B cell (primary cell): ENCODE measurements at regions not wholly inside any gene's neighbourhood (a gene's known extent, or its start where the extent isn't known, plus 50 kb on each side); places are given as distances from the start of the nearest gene placed in this dataset.

Source experiments
- ATAC-seq: fragments of 200-7000 bp; cut with Tn5 transposase; one replicate; pipeline ENCODE4 v1.10.0; 2021; ENCODE audit warnings: low read depth, mild to moderate bottlenecking, moderate number of reproducible peaks, moderate library complexity
- CTCF ChIA-PET: fragments of 350-600 bp; sonication (Branson Sonifier 250); formaldehyde crosslinking; loops from one replicate; lab custom pipeline; 2021; ENCODE audit warnings: antibody characterized with exemption, inconsistent platforms; lab: Charles Lee
- POLR2A ChIA-PET: fragments of 350-600 bp; sonication (Branson Sonifier 250); formaldehyde crosslinking; loops from one replicate; lab custom pipeline; 2021; ENCODE audit warnings: antibody characterized with exemption; lab: Charles Lee
- DNase-seq: peaks from one replicate; pipeline ENCODE4 v3.0.0; 2013
- H2AFZ ChIP-seq: 2 replicates; pipeline ENCODE4 v1.6.1; 2012; ENCODE audit warnings: mild to moderate bottlenecking, low read depth, low read length; ENCODE audit not compliant: insufficient read depth, poor library complexity, severe bottlenecking
- H3K27ac ChIP-seq, 2 donors: 1 replicate in 1 of 2; 2 replicates in 1 of 2; pipeline ENCODE4 v1.5.1; 2012 to 2013; ENCODE audit warnings: low read length in 2 of 2, mild to moderate bottlenecking in 2 of 2, moderate library complexity in 1 of 2
- H3K27me3 ChIP-seq, 4 experiments: fragments of 200-600 bp in 1 of 4; sonication (generic) in 1 of 4; replicated peaks in 1 of 4; 1 replicate in 2 of 4; 2 replicates in 2 of 4; pipeline versions ENCODE4 v1.6.1 to v1.7.0; 2013 to 2016; ENCODE audit warnings: low read length in 3 of 4, mild to moderate bottlenecking in 2 of 4, mixed read lengths in 1 of 4, moderate library complexity in 1 of 4; ENCODE audit not compliant: insufficient read depth in 4 of 4, control insufficient read depth in 3 of 4; ENCODE audit errors: control extremely low read depth in 1 of 4
- H3K36me3 ChIP-seq, 2 experiments: replicated peaks in 1 of 2; 1 replicate in 1 of 2; 2 replicates in 1 of 2; pipeline versions ENCODE4 v1.6.1 to v1.7.1; 2013; ENCODE audit warnings: low read length in 1 of 2; ENCODE audit not compliant: insufficient read depth in 2 of 2, control insufficient read depth in 1 of 2; ENCODE audit errors: control extremely low read depth in 1 of 2, extremely low read depth in 1 of 2
- H3K4me1 ChIP-seq, 2 donors: fragments of 200-600 bp in 1 of 2; sonication (generic) in 1 of 2; 1 replicate in 1 of 2; 2 replicates in 1 of 2; pipeline versions ENCODE4 v1.5.1 to v1.6.1; 2013 to 2017; ENCODE audit warnings: low read length in 2 of 2; ENCODE audit not compliant: control insufficient read depth in 2 of 2, insufficient read depth in 2 of 2
- H3K4me2 ChIP-seq: replicated peaks from 2 replicates; pipeline ENCODE3; 2012; ENCODE audit warnings: mild to moderate bottlenecking, low read depth, low read length; ENCODE audit not compliant: poor library complexity, severe bottlenecking
- H3K4me3 ChIP-seq, 5 experiments: fragments of 200-600 bp in 1 of 5; sonication (generic) in 1 of 5; 1 replicate in 3 of 5; 2 replicates in 2 of 5; pipeline versions ENCODE4 v1.5.1 to v1.7.0; 2011 to 2016; ENCODE audit warnings: low read length in 4 of 5, mild to moderate bottlenecking in 4 of 5, low read depth in 2 of 5, control low read depth in 1 of 5, moderate library complexity in 1 of 5; ENCODE audit not compliant: insufficient read depth in 1 of 5; ENCODE audit errors: control extremely low read depth in 1 of 5, extremely low read depth in 1 of 5
- H3K79me2 ChIP-seq: fragments of 200-600 bp; sonication (generic); one replicate; pipeline ENCODE4 v1.6.0; 2016; ENCODE audit warnings: low read length; ENCODE audit not compliant: control insufficient read depth, insufficient read depth
- H3K9ac ChIP-seq: fragments of 200-600 bp; sonication (generic); 2 replicates; pipeline ENCODE4 v1.6.1; 2017; ENCODE audit warnings: mild to moderate bottlenecking, low read length, moderate library complexity
- H3K9me3 ChIP-seq, 3 donors: one replicate each; pipeline versions ENCODE4 v1.6.1 to v1.7.1; 2013; ENCODE audit warnings: low read length in 2 of 3; ENCODE audit not compliant: control insufficient read depth in 2 of 3, insufficient read depth in 1 of 3; ENCODE audit errors: control extremely low read depth in 1 of 3
- H4K20me1 ChIP-seq: 2 replicates; pipeline ENCODE4 v1.6.0; 2012; ENCODE audit warnings: mild to moderate bottlenecking, low read length; ENCODE audit not compliant: insufficient read depth, control insufficient read depth, poor library complexity, severe bottlenecking
- H3K27ac Mint-ChIP-seq: one replicate; pipeline ENCODE4 v1.8.0; 2021; ENCODE audit warnings: mixed read lengths
- H3K27me3 Mint-ChIP-seq: one replicate; pipeline ENCODE4 v1.8.0; 2021; ENCODE audit warnings: mixed read lengths
- H3K4me1 Mint-ChIP-seq: one replicate; pipeline ENCODE4 v1.8.0; 2021; ENCODE audit warnings: mixed read lengths
- H3K4me3 Mint-ChIP-seq: one replicate; pipeline ENCODE4 v1.8.0; 2021; ENCODE audit warnings: mixed read lengths
- H3K9me3 Mint-ChIP-seq: one replicate; pipeline ENCODE4 v1.8.0; 2022; ENCODE audit warnings: mixed read lengths; ENCODE audit not compliant: insufficient read depth
- CTCF ChIP-seq: fragments of 200-600 bp; IDR thresholded peaks from one replicate; pipeline ENCODE4 v1.8.0; 2022; ENCODE audit warnings: antibody characterized with exemption, mild to moderate bottlenecking
- EZH2 ChIP-seq: IDR thresholded peaks from 2 replicates; pipeline ENCODE4 v1.6.1; 2012; ENCODE audit warnings: borderline replicate concordance, low read depth, mild to moderate bottlenecking, moderate library complexity, low read length; ENCODE audit not compliant: insufficient read depth, poor library complexity, severe bottlenecking
- WGBS: methylation state at CpG from one replicate; pipeline ENCODE4 v1.1.5; 2013; ENCODE audit warnings: missing lambda C conversion rate; ENCODE audit not compliant: insufficient coverage; 5-methylcytosine and 5-hydroxymethylcytosine counted together
- intact Hi-C: fragments of 100-400 bp; cut with micrococcal nuclease; formaldehyde crosslinking; loops from one replicate; pipeline ENCODE4 v1.10.0; 2022

DNA sequence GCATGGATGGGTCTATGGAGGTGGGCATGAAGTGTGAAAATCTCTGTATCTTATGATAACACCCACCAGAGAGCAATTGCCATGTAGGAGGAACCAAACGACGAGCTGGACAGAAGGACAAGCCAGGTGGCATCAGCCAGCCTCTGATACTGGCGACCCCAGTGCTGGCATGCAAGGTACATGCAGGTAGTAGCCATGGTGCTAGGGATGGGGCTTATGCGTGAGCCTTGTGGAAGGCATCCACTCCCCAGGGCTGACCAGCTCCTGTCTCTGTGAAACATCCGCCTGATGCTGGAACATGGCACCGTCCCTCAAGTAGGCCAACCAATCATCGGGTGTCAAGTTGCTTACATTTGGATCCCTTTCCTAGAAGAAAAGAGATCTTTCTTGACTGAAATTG lies 412.9 kb downstream of the GADD45G start:
- Histone ChIP-seq H3K4me3 (no peak overlapping the region), H3K4me1 (peaks cover 27 to 31% of the 10 kb centered on the region in 2 donors), H3K4me2 (no peak overlapping the region), H3K9me3 (peaks cover 0 to 2% (median 0%) of the 10 kb centered on the region in 3 donors), H3K9ac (no peak overlapping the region), H4K20me1 (no peaks in the 10 kb centered on the region), H3K27ac (no peak overlapping the region), H3K36me3 (no peaks in the 10 kb centered on the region), H2AFZ (no peak overlapping the region), H3K27me3 (no peaks in the 10 kb centered on the region), H3K79me2 (no peaks in the 10 kb centered on the region)
- H3K27ac Mint-ChIP-seq: no peak overlapping the region
- DNase-seq (no peak), ATAC-seq (no peak)
- 98% methylated on average over 7 of the region's 7 CpGs for WGBS
- ChIA-PET CTCF (no interaction called here), POLR2A (no interaction called here)
- no peaks in the 10 kb centered on the region for H3K9me3 Mint-ChIP-seq
- intact Hi-C loops: no loop called here
- peaks cover 37% of the 10 kb centered on the region for H3K4me1 Mint-ChIP-seq
- no peak for TF ChIP-seq CTCF
- no peak for TF ChIP-seq EZH2
- no peaks in the 10 kb centered on the region for H3K27me3 Mint-ChIP-seq
- H3K4me3 Mint-ChIP-seq: no peak overlapping the region

- H3K9me3 Mint-ChIP-seq: no peaks in the 10 kb centered on the region
- H3K4me1 Mint-ChIP-seq: peaks cover 43% of the 10 kb centered on the region
- H3K27ac ChIP-seq: no peak overlapping the region
- H3K27me3 ChIP-seq: no peaks in the 10 kb centered on the region
- no peaks in the 10 kb centered on the region for H3K36me3 ChIP-seq
- ATAC-seq (no peak), DNase-seq (no peak)
- H3K4me2 ChIP-seq: no peak overlapping the region
- no peaks in the 10 kb centered on the region for H4K20me1 ChIP-seq
- intact Hi-C loops: no loop called here
- H3K4me3 Mint-ChIP-seq: no peak overlapping the region
- WGBS: 7% methylated on average over 2 of the region's 2 CpGs
- H3K4me3 ChIP-seq: no peak overlapping the region
- TF ChIP-seq EZH2 (no peak), CTCF (no peak)
- H3K27me3 Mint-ChIP-seq: no peaks in the 10 kb centered on the region
- peak overlapping the region; percentile 39 for H3K27ac Mint-ChIP-seq
- no peak overlapping the region for H3K9ac ChIP-seq
- H3K79me2 ChIP-seq: no peaks in the 10 kb centered on the region
- no peak overlapping the region for H2AFZ ChIP-seq
- POLR2A ChIA-PET: no interaction called here
- CTCF ChIA-PET: interaction anchor here (0.9 kb wide), 1 partner anchor 59 kb away, joined by 3 read pairs; no protein-coding TSS in a partner anchor
- peaks cover 37 to 41% of the 10 kb centered on the region in 2 donors for H3K4me1 ChIP-seq
- peaks cover 0 to 2% (median 0%) of the 10 kb centered on the region in 3 donors for H3K9me3 ChIP-seq
Observed at GRCh38 chr9:90018688-90019087, 413.9 kb downstream of the GADD45G start.
